Transverse colon (tissue), 4 donors: ENCODE measurements at regions not wholly inside any gene's neighbourhood (a gene's known extent, or its start where the extent isn't known, plus 50 kb on each side); places are given as distances from the start of the nearest gene placed in this dataset.

Experiments used
- CTCF ChIP-seq, 5 experiments: fragments of 200-600 bp in 3 of 5; fragments of 450-650 bp in 2 of 5; sonication (generic) in 3 of 5; IDR thresholded peaks; 1 replicate in 2 of 5; 2 replicates in 3 of 5; pipeline ENCODE4 v1.5.1; 2016 to 2017; ENCODE audit warnings: antibody characterized with exemption in 5 of 5, inconsistent platforms in 3 of 5, mild to moderate bottlenecking in 2 of 5, moderate library complexity in 1 of 5
- POLR2A ChIP-seq: fragments of 450-650 bp; IDR thresholded peaks from one replicate; pipeline ENCODE4 v1.6.1; 2016; ENCODE audit warnings: antibody characterized with exemption, mild to moderate bottlenecking, moderate library complexity
- POLR2AphosphoS5 ChIP-seq, 3 donors: sonication (generic); formaldehyde crosslinking; IDR thresholded peaks; one replicate each; pipeline ENCODE4 v1.6.1; 2016; ENCODE audit warnings: antibody characterized with exemption in 3 of 3

GRCh38 chr3:20990896-20991295 lies 760.1 kb downstream of the ZNF385D start:
- TF ChIP-seq CTCF (IDR thresholded peaks at IDR 0.05) = no peak
- no peak for TF ChIP-seq POLR2A
- no peak for TF ChIP-seq POLR2AphosphoS5 (IDR thresholded peaks at IDR 0.05)
